Vagina (tissue), 2 donors: ENCODE measurements at regions not wholly inside any gene's neighbourhood (a gene's known extent, or its start where the extent isn't known, plus 50 kb on each side); places are given as distances from the start of the nearest gene placed in this dataset.
"Not testable (repeated sequence)": the region's sequence is repeated elsewhere in the genome, so short reads cannot be mapped to it uniquely, and the experiment has no call there.

Source experiments
- DNase-seq, 2 donors: peaks; one replicate each; pipeline ENCODE4 v3.0.0-alpha.2; 2017; ENCODE audit errors: extremely low spot score in 2 of 2
- H3K27ac ChIP-seq: fragments of 200-600 bp; sonication (generic); one replicate; pipeline ENCODE4 v1.5.1; 2019
- H3K27me3 ChIP-seq: fragments of 200-600 bp; sonication (generic); one replicate; pipeline ENCODE4 v1.5.1; 2019
- H3K36me3 ChIP-seq, 2 donors: fragments of 200-600 bp; sonication (generic); one replicate each; pipeline ENCODE4 v1.5.1; 2017 to 2019
- H3K4me1 ChIP-seq: fragments of 200-600 bp; sonication (generic); one replicate; pipeline ENCODE4 v1.5.1; 2019
- H3K4me3 ChIP-seq, 2 donors: fragments of 200-600 bp; sonication (generic); 1 replicate in 1 of 2; 2 replicates in 1 of 2; pipeline ENCODE4 v1.5.1; 2016 to 2019
- H3K9me3 ChIP-seq: fragments of 200-600 bp; sonication (generic); one replicate; pipeline ENCODE4 v1.5.1; 2019
- CTCF ChIP-seq, 3 experiments: fragments of 450-650 bp in 2 of 3; fragments of 200-600 bp in 1 of 3; sonication (generic) in 1 of 3; IDR thresholded peaks; one replicate each; pipeline ENCODE4 v1.5.1; 2017 to 2019; ENCODE audit warnings: antibody characterized with exemption in 3 of 3, mild to moderate bottlenecking in 2 of 3, moderate library complexity in 2 of 3
- POLR2A ChIP-seq, 2 donors: fragments of 450-650 bp; IDR thresholded peaks; one replicate each; pipeline ENCODE4 v1.6.1; 2017; ENCODE audit warnings: antibody characterized with exemption in 2 of 2, mild to moderate bottlenecking in 2 of 2, moderate library complexity in 2 of 2
- POLR2AphosphoS5 ChIP-seq, 2 donors: sonication (generic); formaldehyde crosslinking; IDR thresholded peaks; one replicate each; pipeline ENCODE4 v1.9.0; 2017; ENCODE audit warnings: antibody characterized with exemption in 2 of 2, mild to moderate bottlenecking in 2 of 2, low read depth in 1 of 2; ENCODE audit not compliant: insufficient read depth in 1 of 2
- intact Hi-C: fragments of 100-400 bp; cut with DNase I; formaldehyde crosslinking; loops from one replicate; pipeline ENCODE4 v1.15.1; 2023

DNA sequence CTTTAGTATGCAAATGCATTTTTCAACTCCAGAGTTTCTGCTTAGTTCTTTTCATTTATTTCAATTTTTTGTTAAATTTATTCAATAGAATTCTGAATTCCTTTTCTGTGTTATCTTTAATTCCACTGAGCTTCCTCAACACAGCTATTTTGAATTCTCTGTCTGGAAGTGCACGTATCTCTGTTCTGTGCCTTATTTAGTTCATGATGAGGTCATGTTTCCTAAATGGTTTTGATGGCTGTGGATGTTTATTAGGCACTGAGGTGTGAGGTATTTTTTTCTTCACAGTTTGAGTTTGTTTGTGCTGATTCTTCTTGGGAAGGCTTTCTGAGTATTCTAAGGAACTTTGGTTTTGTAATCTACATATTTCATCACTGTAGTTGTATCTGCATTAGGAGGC is 2042.8 kb upstream of the RAG2 start:
- H3K36me3 ChIP-seq, result no peaks in the 10 kb centered on the region
- no peaks in the 10 kb centered on the region for H3K4me1 ChIP-seq
- H3K4me3 ChIP-seq, result no peak overlapping the region
- no peak for DNase-seq
- no peaks in the 10 kb centered on the region for H3K9me3 ChIP-seq
- intact Hi-C loops, result no loop called here
- no peaks in the 10 kb centered on the region for H3K27me3 ChIP-seq
- no peak for TF ChIP-seq POLR2A (IDR thresholded peaks at IDR 0.05)
- TF ChIP-seq POLR2AphosphoS5 (IDR thresholded peaks at IDR 0.05; ENCODE audit: insufficient read depth in 1 of 2, low read depth in 1 of 2), result no peak
- no peak for TF ChIP-seq CTCF (IDR thresholded peaks at IDR 0.05)
- H3K27ac ChIP-seq, result no peak overlapping the region

GRCh38 chr11:38612701-38613100 is 2014.7 kb upstream of the RAG2 start:
- no peak for TF ChIP-seq CTCF (IDR thresholded peaks at IDR 0.05)
- no peak for TF ChIP-seq POLR2A (IDR thresholded peaks at IDR 0.05)
- TF ChIP-seq POLR2AphosphoS5 (IDR thresholded peaks at IDR 0.05; ENCODE audit: insufficient read depth in 1 of 2, low read depth in 1 of 2), result no peak
- Histone ChIP-seq H3K4me1 (no peaks in the 10 kb centered on the region), H3K9me3 (no peaks in the 10 kb centered on the region), H3K27me3 (no peaks in the 10 kb centered on the region), H3K36me3 (no peaks in the 10 kb centered on the region), H3K27ac (no peak overlapping the region), H3K4me3 (no peak overlapping the region)
- DNase-seq, result no peak
- intact Hi-C loops, result no loop called here

GRCh38 chr11:38601371-38601770 is 2003.3 kb upstream of the RAG2 start:
- H3K27ac ChIP-seq, H3K9me3 ChIP-seq, H3K4me1 ChIP-seq, H3K4me3 ChIP-seq, H3K27me3 ChIP-seq, intact Hi-C loops, H3K36me3 ChIP-seq, DNase-seq: not testable (repeated sequence)

GRCh38 chr11:38598418-38598817 is 2000.4 kb upstream of the RAG2 start:
- TF ChIP-seq CTCF (IDR thresholded peaks at IDR 0.05) (no peak), POLR2AphosphoS5 (IDR thresholded peaks at IDR 0.05; ENCODE audit: insufficient read depth in 1 of 2, low read depth in 1 of 2) (no peak)

GRCh38 chr11:38595359-38596016 is 1997.5 kb upstream of the RAG2 start:
- intact Hi-C loops, H3K4me3 ChIP-seq, H3K9me3 ChIP-seq, H3K27ac ChIP-seq, H3K4me1 ChIP-seq, H3K27me3 ChIP-seq, DNase-seq, H3K36me3 ChIP-seq: not testable (repeated sequence)

More at GRCh38 chr11:38598418-38598817, 2000.4 kb upstream of the RAG2 start:
- Histone ChIP-seq H3K4me3 (no peak overlapping the region), H3K27me3 (no peaks in the 10 kb centered on the region), H3K9me3 (no peaks in the 10 kb centered on the region), H3K4me1 (no peaks in the 10 kb centered on the region), H3K27ac (no peak overlapping the region), H3K36me3 (no peaks in the 10 kb centered on the region)
- intact Hi-C loops, result no loop called here
- DNase-seq, result no peak

- Histone ChIP-seq H3K9me3 (no peaks in the 10 kb centered on the region), H3K27ac (no peak overlapping the region), H3K27me3 (no peaks in the 10 kb centered on the region), H3K4me1 (no peaks in the 10 kb centered on the region), H3K4me3 (no peak overlapping the region), H3K36me3 (no peaks in the 10 kb centered on the region)
- no peak for TF ChIP-seq CTCF (IDR thresholded peaks at IDR 0.05)
- TF ChIP-seq POLR2A (IDR thresholded peaks at IDR 0.05), result no peak
- TF ChIP-seq POLR2AphosphoS5 (IDR thresholded peaks at IDR 0.05; ENCODE audit: insufficient read depth in 1 of 2, low read depth in 1 of 2), result no peak
- intact Hi-C loops, result no loop called here
- DNase-seq, result no peak
Measured at GRCh38 chr11:38594895-38595294, 1996.9 kb upstream of the RAG2 start.
